Suppressor macrophage treated with lipopolysaccharide for 4 hours (primary cell): ENCODE measurements at regions not wholly inside any gene's neighbourhood (a gene's known extent, or its start where the extent isn't known, plus 50 kb on each side); places are given as distances from the start of the nearest gene placed in this dataset.
"Not testable (repeated sequence)": the region's sequence is repeated elsewhere in the genome, so short reads cannot be mapped to it uniquely, and the experiment has no call there.

Experiments
- DNase-seq: peaks from one replicate; pipeline ENCODE4 v3.0.0-alpha.2; 2020

GRCh38 chr3:88812576-88812975 lies 294.8 kb upstream of the EPHA3 start:
- no peak for DNase-seq

- no peak for DNase-seq
Observed at GRCh38 chr3:88816445-88816844, 291.0 kb upstream of the EPHA3 start.

GRCh38 chr3:88824666-88825564 lies 282.5 kb upstream of the EPHA3 start:
- DNase-seq: no peak

- no peak for DNase-seq
Observed at GRCh38 chr3:88828466-88828865, 279.0 kb upstream of the EPHA3 start.

GRCh38 chr3:88852606-88853005 lies 254.8 kb upstream of the EPHA3 start:
- DNase-seq: no peak

GRCh38 chr3:88863196-88863595 lies 244.2 kb upstream of the EPHA3 start:
- no peak for DNase-seq

GRCh38 chr3:88876724-88877123 lies 230.7 kb upstream of the EPHA3 start:
- DNase-seq: no peak

GRCh38 chr3:88879905-88880304 lies 227.5 kb upstream of the EPHA3 start:
- DNase-seq: no peak

GRCh38 chr3:88882121-88882520 lies 225.3 kb upstream of the EPHA3 start:
- DNase-seq: no peak

GRCh38 chr3:88886624-88887023 lies 220.8 kb upstream of the EPHA3 start:
- DNase-seq: not testable (repeated sequence)

GRCh38 chr3:88896026-88896425 lies 211.4 kb upstream of the EPHA3 start:
- no peak for DNase-seq

GRCh38 chr3:88912294-88912877 lies 195.0 kb upstream of the EPHA3 start:
- DNase-seq: no peak

- DNase-seq: no peak
Observed at GRCh38 chr3:88918841-88919240, 188.6 kb upstream of the EPHA3 start.

GRCh38 chr3:88921986-88922385 lies 185.4 kb upstream of the EPHA3 start:
- no peak for DNase-seq

GRCh38 chr3:88926221-88926620 lies 181.2 kb upstream of the EPHA3 start:
- no peak for DNase-seq

GRCh38 chr3:88930611-88931010 lies 176.8 kb upstream of the EPHA3 start:
- no peak for DNase-seq

GRCh38 chr3:88936831-88937230 lies 170.6 kb upstream of the EPHA3 start:
- no peak for DNase-seq

- DNase-seq: no peak
Observed at GRCh38 chr3:88940296-88940695, 167.1 kb upstream of the EPHA3 start.

- no peak for DNase-seq
Observed at GRCh38 chr3:88947013-88947412, 160.4 kb upstream of the EPHA3 start.

GRCh38 chr3:88954853-88955252 lies 152.6 kb upstream of the EPHA3 start:
- DNase-seq: no peak

GRCh38 chr3:88955274-88955673 lies 152.1 kb upstream of the EPHA3 start:
- no peak for DNase-seq

- DNase-seq: no peak
Observed at GRCh38 chr3:88957711-88958439, 149.5 kb upstream of the EPHA3 start.

GRCh38 chr3:88960019-88960418 lies 147.4 kb upstream of the EPHA3 start:
- no peak for DNase-seq

- DNase-seq: no peak
Observed at GRCh38 chr3:88963003-88963402, 144.4 kb upstream of the EPHA3 start.
